ENCODE measurements at regions not wholly inside any gene's neighbourhood (a gene's known extent, or its start where the extent isn't known, plus 50 kb on each side); places are given as distances from the start of the nearest gene placed in this dataset.
"Not testable (repeated sequence)": the region's sequence is repeated elsewhere in the genome, so short reads cannot be mapped to it uniquely, and the experiment has no call there.

- Mint-ChIP-seq H3K27me3 (peaks cover 31% of the 10 kb centered on the region), H3K4me1 (peaks cover 6 to 13% (median 10%) of the 10 kb centered on the region in 3 donors)
- H3K27ac Mint-ChIP-seq, H3K4me3 Mint-ChIP-seq, H3K36me3 Mint-ChIP-seq, H3K9me3 Mint-ChIP-seq: not testable (repeated sequence)
Measured at GRCh38 chr20:48490341-48490740, 337.5 kb downstream of the PREX1 start.

GRCh38 chr20:48489656-48490055 is 338.1 kb downstream of the PREX1 start:
- H3K27me3 Mint-ChIP-seq, result peaks cover 30% of the 10 kb centered on the region
- H3K4me3 Mint-ChIP-seq, result peak overlapping the region in 1 of 4 donors; percentile 76
- peak overlapping the region in 1 of 3 donors; percentile 9 for H3K27ac Mint-ChIP-seq

DNA sequence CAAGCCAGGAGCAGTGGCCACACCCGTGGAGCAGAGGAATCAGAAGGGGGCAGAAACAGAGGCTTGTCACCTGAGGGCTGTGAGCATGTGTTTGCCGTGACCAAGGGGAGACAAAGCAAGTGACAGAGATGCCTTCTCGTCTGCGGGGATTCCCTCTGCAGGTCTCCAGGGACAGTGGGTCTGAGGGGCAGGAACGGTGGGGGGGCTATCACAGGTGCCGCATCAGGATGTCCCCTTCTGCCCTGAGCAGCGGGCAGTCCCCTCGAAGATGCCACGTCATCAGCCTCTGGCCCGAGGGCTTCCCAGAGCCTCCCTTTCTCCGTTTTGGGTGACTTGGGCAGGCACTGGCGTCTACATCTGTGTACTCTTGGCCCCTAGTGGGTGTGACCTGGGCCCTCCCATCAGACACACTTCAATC is 338.7 kb downstream of the PREX1 start:
- H3K36me3 Mint-ChIP-seq, result no peaks in the 10 kb centered on the region
- peaks cover 6 to 13% (median 10%) of the 10 kb centered on the region in 3 donors for H3K4me1 Mint-ChIP-seq
- H3K4me3 Mint-ChIP-seq, result peak overlapping the region in 2 of 4 donors; percentile 12 to 76
- H3K9me3 Mint-ChIP-seq, result no peaks in the 10 kb centered on the region
- peaks cover 30% of the 10 kb centered on the region for H3K27me3 Mint-ChIP-seq
- H3K27ac Mint-ChIP-seq, result peak overlapping the region in 1 of 3 donors; percentile 9

More at GRCh38 chr20:48489656-48490055, 338.1 kb downstream of the PREX1 start:
- no peaks in the 10 kb centered on the region for H3K36me3 Mint-ChIP-seq
- H3K9me3 Mint-ChIP-seq, result no peaks in the 10 kb centered on the region
- H3K4me1 Mint-ChIP-seq, result peaks cover 6 to 13% (median 10%) of the 10 kb centered on the region in 3 donors

- Mint-ChIP-seq H3K4me3 (peak overlapping the region in 2 of 4 donors; percentile 44 to 76), H3K27me3 (peaks cover 30% of the 10 kb centered on the region), H3K4me1 (peaks cover 6 to 13% (median 10%) of the 10 kb centered on the region in 3 donors), H3K27ac (peak overlapping the region in 1 of 3 donors; percentile 30)
- not testable (repeated sequence) for H3K36me3 Mint-ChIP-seq, H3K9me3 Mint-ChIP-seq
Measured at GRCh38 chr20:48488334-48489034, 339.3 kb downstream of the PREX1 start.

DNA sequence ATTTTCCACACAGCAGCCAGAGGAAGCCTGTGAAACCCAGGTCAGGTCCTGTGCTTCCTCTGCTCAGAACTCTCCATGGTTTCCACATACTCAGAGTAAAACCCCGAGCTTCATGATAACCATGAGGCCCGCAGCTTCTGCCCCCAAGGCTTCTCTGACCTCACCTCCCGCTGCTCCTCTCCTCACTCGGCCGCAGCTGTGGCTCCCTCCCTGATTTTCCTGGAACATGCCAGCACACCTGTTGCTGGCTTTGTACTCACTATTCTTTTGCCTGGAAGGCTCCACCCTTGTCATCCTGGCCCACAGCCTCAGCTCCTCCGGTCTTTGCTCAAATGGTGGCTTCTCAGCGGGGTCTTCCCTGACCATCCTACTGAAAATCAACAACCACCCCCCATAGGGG is 341.7 kb downstream of the PREX1 start:
- peaks cover 6 to 13% (median 10%) of the 10 kb centered on the region in 3 donors for H3K4me1 Mint-ChIP-seq
- no peak overlapping the region for H3K27ac Mint-ChIP-seq
- no peaks in the 10 kb centered on the region for H3K9me3 Mint-ChIP-seq
- peaks cover 45% of the 10 kb centered on the region for H3K27me3 Mint-ChIP-seq
- H3K4me3 Mint-ChIP-seq, result no peak overlapping the region
- peaks cover 2% of the 10 kb centered on the region for H3K36me3 Mint-ChIP-seq

GRCh38 chr20:48485153-48485552 is 342.6 kb downstream of the PREX1 start:
- not testable (repeated sequence) for H3K4me3 Mint-ChIP-seq, H3K27ac Mint-ChIP-seq, H3K36me3 Mint-ChIP-seq, H3K9me3 Mint-ChIP-seq
- peaks cover 6 to 13% (median 12%) of the 10 kb centered on the region in 3 donors for H3K4me1 Mint-ChIP-seq
- H3K27me3 Mint-ChIP-seq, result peaks cover 51% of the 10 kb centered on the region

DNA sequence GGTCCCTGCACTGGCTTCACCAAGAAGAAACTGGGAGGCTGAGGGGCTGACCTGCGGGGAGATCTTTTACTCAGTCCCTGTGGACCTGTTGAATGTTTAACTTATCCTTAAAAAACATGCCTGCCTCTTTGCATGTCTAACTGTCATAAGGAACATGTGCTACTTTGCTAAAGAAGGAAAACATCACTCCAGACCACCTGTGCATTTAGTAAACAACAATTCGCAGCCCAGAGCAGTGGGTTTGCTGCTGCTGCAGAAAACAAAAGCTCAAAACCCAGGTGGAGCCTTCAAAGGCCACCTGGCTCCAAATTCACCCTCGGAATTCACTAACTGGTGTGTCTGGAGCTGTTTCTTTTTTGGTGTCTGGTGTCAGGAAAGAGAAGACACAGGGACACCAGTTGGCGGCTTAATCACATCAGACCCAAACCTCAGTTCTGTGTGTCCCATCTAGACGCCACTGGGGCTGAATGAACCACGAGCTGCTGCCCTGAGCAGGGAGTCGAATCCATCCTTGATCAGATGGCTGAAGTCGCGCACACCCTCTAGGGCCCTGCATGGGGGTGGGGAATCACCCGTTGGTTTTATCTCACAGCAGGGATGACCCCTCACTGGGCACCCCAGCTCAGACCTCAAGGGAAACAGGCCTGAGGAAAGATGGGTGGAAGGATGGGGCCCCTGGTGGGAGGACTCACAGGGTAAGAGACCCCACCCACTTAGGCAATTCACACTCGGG is 344.3 kb downstream of the PREX1 start:
- Mint-ChIP-seq H3K36me3 (peaks cover 2% of the 10 kb centered on the region), H3K9me3 (no peaks in the 10 kb centered on the region), H3K4me3 (peak overlapping the region in 1 of 4 donors; percentile 5), H3K27ac (no peak overlapping the region), H3K27me3 (peaks cover 51% of the 10 kb centered on the region), H3K4me1 (peaks cover 2 to 3% (median 2%) of the 10 kb centered on the region in 3 donors)

- H3K4me3 Mint-ChIP-seq, result peak overlapping the region in 1 of 4 donors; percentile 57
- no peaks in the 10 kb centered on the region for H3K9me3 Mint-ChIP-seq
- H3K4me1 Mint-ChIP-seq, result peaks cover 0 to 2% (median 0%) of the 10 kb centered on the region in 3 donors
- H3K27me3 Mint-ChIP-seq, result peaks cover 49% of the 10 kb centered on the region
- H3K27ac Mint-ChIP-seq, result peak overlapping the region in 1 of 3 donors; percentile 55
- H3K36me3 Mint-ChIP-seq, result peaks cover 2% of the 10 kb centered on the region
Measured at GRCh38 chr20:48482790-48483189, 345.0 kb downstream of the PREX1 start.

DNA sequence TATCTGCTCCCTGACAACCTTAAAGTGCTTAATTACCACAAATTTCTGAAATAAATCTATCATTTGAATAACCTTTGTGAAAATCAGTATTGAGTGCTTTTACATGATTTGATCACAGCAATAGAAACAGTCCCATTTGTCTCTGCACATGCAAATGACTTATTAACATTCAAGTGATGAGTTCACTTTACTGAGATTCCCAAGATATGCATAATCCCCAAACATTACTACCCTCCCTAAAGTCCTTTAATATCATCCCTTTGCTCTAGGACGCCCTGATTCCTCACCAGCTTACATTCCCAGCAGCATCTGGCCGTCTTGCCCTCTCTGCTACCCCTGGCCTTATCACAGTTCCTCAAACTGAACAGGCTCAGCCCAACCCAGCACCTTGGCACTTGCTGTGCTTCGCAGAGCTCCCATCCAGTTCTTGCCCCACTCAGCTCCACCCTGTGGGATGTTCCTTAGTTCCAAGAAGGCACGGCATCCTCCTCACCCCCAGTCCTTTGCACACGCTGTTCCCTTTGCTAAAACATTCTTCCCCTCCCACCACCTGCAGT is 347.5 kb downstream of the PREX1 start:
- no peak overlapping the region for H3K27ac Mint-ChIP-seq

GRCh38 chr20:48478806-48479585 is 348.8 kb downstream of the PREX1 start:
- H3K27me3 Mint-ChIP-seq, result peaks cover 47% of the 10 kb centered on the region
- no peak overlapping the region for H3K4me3 Mint-ChIP-seq
- H3K36me3 Mint-ChIP-seq, result peaks cover 2% of the 10 kb centered on the region
- H3K27ac Mint-ChIP-seq, result peak overlapping the region in 1 of 3 donors; percentile 84
- peaks cover 0 to 8% (median 2%) of the 10 kb centered on the region in 3 donors for H3K9me3 Mint-ChIP-seq
- H3K4me1 Mint-ChIP-seq, result peaks cover 0 to 3% (median 0%) of the 10 kb centered on the region in 3 donors

More for the DNA sequence above, 347.5 kb downstream of the PREX1 start:
- H3K27me3 Mint-ChIP-seq, result peaks cover 47% of the 10 kb centered on the region
- peaks cover 0 to 8% (median 2%) of the 10 kb centered on the region in 3 donors for H3K9me3 Mint-ChIP-seq
- H3K4me3 Mint-ChIP-seq, result no peak overlapping the region
- H3K36me3 Mint-ChIP-seq, result peaks cover 2% of the 10 kb centered on the region
- peaks cover 0 to 3% (median 0%) of the 10 kb centered on the region in 3 donors for H3K4me1 Mint-ChIP-seq

DNA sequence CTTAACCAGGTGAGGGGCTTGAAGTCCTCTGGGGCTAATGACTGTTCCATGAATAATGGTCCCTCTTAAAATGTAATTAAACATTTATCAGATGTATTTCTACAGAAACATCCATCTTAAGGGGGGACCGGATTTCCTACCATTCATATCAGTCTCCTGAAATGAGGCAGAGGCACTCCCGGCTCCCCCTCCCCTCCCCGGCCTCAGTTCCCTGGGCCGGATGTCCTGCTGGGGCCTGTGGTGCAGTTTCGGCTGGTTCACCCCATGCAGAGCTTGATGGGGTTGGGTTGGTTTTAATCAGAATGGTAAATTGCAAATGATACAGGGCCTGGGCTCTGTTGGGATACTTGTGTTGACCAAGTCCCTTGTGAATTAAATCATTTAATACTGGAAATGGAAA is 349.4 kb downstream of the PREX1 start:
- peaks cover 0 to 8% (median 2%) of the 10 kb centered on the region in 3 donors for H3K9me3 Mint-ChIP-seq
- H3K36me3 Mint-ChIP-seq, result peaks cover 2% of the 10 kb centered on the region
- H3K27ac Mint-ChIP-seq, result no peak overlapping the region
- H3K4me1 Mint-ChIP-seq, result peaks cover 0 to 3% (median 0%) of the 10 kb centered on the region in 3 donors
- peaks cover 47% of the 10 kb centered on the region for H3K27me3 Mint-ChIP-seq
- H3K4me3 Mint-ChIP-seq, result no peak overlapping the region

GRCh38 chr20:48476854-48477253 is 350.9 kb downstream of the PREX1 start:
- H3K36me3 Mint-ChIP-seq, result no peaks in the 10 kb centered on the region
- H3K4me3 Mint-ChIP-seq, result peak overlapping the region in 1 of 4 donors; percentile 24
- H3K9me3 Mint-ChIP-seq, result peaks cover 0 to 8% (median 2%) of the 10 kb centered on the region in 3 donors
- peaks cover 0 to 3% (median 0%) of the 10 kb centered on the region in 3 donors for H3K4me1 Mint-ChIP-seq
- H3K27me3 Mint-ChIP-seq, result peaks cover 34% of the 10 kb centered on the region
- H3K27ac Mint-ChIP-seq, result no peak overlapping the region

- Mint-ChIP-seq H3K4me3 (no peak overlapping the region), H3K4me1 (peaks cover 0 to 1% (median 0%) of the 10 kb centered on the region in 3 donors), H3K27ac (no peak overlapping the region), H3K9me3 (peaks cover 0 to 8% (median 2%) of the 10 kb centered on the region in 3 donors), H3K27me3 (peaks cover 21% of the 10 kb centered on the region), H3K36me3 (no peaks in the 10 kb centered on the region)
Measured at GRCh38 chr20:48474022-48474421, 353.8 kb downstream of the PREX1 start.

- H3K4me1 Mint-ChIP-seq, result peaks cover 0 to 6% (median 3%) of the 10 kb centered on the region in 3 donors
- H3K9me3 Mint-ChIP-seq, result peaks cover 0 to 8% (median under 1%) of the 10 kb centered on the region in 3 donors
- H3K4me3 Mint-ChIP-seq, result no peak overlapping the region
- H3K27ac Mint-ChIP-seq, result no peak overlapping the region
- H3K36me3 Mint-ChIP-seq, result peaks cover 2% of the 10 kb centered on the region
- H3K27me3 Mint-ChIP-seq, result peaks cover 5% of the 10 kb centered on the region
Measured at GRCh38 chr20:48471759-48472408, 355.9 kb downstream of the PREX1 start.

Data from IgD-negative memory B cell (primary cell).